Hepatocyte (in vitro differentiated cells): ENCODE measurements at regions not wholly inside any gene's neighbourhood (a gene's known extent, or its start where the extent isn't known, plus 50 kb on each side); places are given as distances from the start of the nearest gene placed in this dataset.

Experiments
- DNase-seq: peaks from one replicate; pipeline ENCODE4 v3.0.0-alpha.2; 2016; ENCODE audit warnings: low spot score
- H2AFZ ChIP-seq: fragments of 200-600 bp; sonication (generic); 2 replicates; pipeline ENCODE4 v1.6.0; 2016; ENCODE audit warnings: antibody characterized with exemption, mild to moderate bottlenecking
- H3K27ac ChIP-seq: fragments of 200-600 bp; sonication (generic); 2 replicates; pipeline ENCODE4 v1.5.1; 2016; ENCODE audit warnings: mild to moderate bottlenecking
- H3K27me3 ChIP-seq: fragments of 200-600 bp; sonication (generic); 2 replicates; pipeline ENCODE4 v1.6.1; 2016
- H3K36me3 ChIP-seq: fragments of 200-600 bp; sonication (generic); replicated peaks from 2 replicates; pipeline ENCODE4 v1.5.1; 2016; ENCODE audit warnings: low read depth; ENCODE audit not compliant: insufficient read depth
- H3K4me1 ChIP-seq: fragments of 200-600 bp; sonication (generic); 2 replicates; pipeline ENCODE4 v1.5.1; 2016; ENCODE audit warnings: mild to moderate bottlenecking, moderate library complexity; ENCODE audit not compliant: insufficient read depth
- H3K4me2 ChIP-seq: fragments of 200-600 bp; sonication (generic); 2 replicates; pipeline ENCODE4 v1.6.0; 2016
- H3K4me3 ChIP-seq: fragments of 200-600 bp; sonication (generic); 2 replicates; pipeline ENCODE4 v1.5.1; 2016; ENCODE audit warnings: mild to moderate bottlenecking
- H3K79me2 ChIP-seq: fragments of 200-600 bp; sonication (generic); 2 replicates; pipeline ENCODE4 v1.6.0; 2017; ENCODE audit warnings: mild to moderate bottlenecking
- H3K9me2 ChIP-seq: fragments of 200-600 bp; sonication (generic); replicated peaks from 2 replicates; pipeline ENCODE4 v1.6.0; 2017; ENCODE audit warnings: mild to moderate bottlenecking; ENCODE audit not compliant: insufficient read depth
- H3K9me3 ChIP-seq: fragments of 200-600 bp; sonication (generic); 2 replicates; pipeline ENCODE4 v1.5.1; 2016; ENCODE audit warnings: low read depth, mild to moderate bottlenecking
- H4K20me1 ChIP-seq: fragments of 200-600 bp; sonication (generic); 2 replicates; pipeline ENCODE4 v1.6.0; 2016; ENCODE audit warnings: mild to moderate bottlenecking; ENCODE audit not compliant: insufficient read depth, poor library complexity, severe bottlenecking
- CTCF ChIP-seq: fragments of 200-600 bp; sonication (generic); IDR thresholded peaks from 2 replicates; pipeline ENCODE4 v1.5.1; 2016; ENCODE audit warnings: antibody characterized with exemption, mild to moderate bottlenecking; ENCODE audit not compliant: poor library complexity
- EZH2 ChIP-seq: fragments of 200-600 bp; sonication (generic); IDR thresholded peaks from 2 replicates; pipeline ENCODE4 v1.6.1; 2016; ENCODE audit warnings: antibody characterized with exemption, mild to moderate bottlenecking, borderline replicate concordance
- EZH2phosphoT487 ChIP-seq: fragments of 200-600 bp; sonication (generic); IDR thresholded peaks from one replicate; pipeline ENCODE4 v1.6.1; 2018; ENCODE audit warnings: antibody characterized with exemption, mild to moderate bottlenecking, low read depth, moderate library complexity; ENCODE audit not compliant: unreplicated experiment, severe bottlenecking
- WGBS: methylation state at CpG from one replicate; pipeline ENCODE4 v1.1.6; 2016; ENCODE audit warnings: low lambda C conversion rate; ENCODE audit errors: missing lambda C conversion rate; 5-methylcytosine and 5-hydroxymethylcytosine counted together

DNA sequence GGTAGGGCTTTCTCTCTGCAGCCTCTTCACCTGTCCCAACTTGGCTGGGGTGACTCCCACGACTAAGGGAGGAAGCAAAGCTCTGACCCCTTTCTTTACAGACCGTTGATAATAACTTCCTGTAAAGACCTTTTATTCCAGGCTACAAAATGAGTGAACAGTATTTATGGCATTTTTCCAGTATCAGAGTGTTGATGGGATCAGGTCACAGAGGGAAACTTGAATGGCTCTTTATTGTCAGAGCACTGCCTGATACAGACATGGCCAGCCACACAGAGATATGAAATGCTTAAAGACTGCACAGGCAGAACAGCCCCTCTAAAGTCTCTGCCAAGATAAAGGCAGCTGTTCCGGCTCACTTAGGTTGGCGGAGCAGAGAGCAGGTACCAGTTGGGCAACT is 1033.9 kb upstream of the NR2F2 start:
- WGBS = 59% methylated on average over 4 of the region's 4 CpGs
- no peak overlapping the region for H3K4me2 ChIP-seq
- DNase-seq = no peak

DNA sequence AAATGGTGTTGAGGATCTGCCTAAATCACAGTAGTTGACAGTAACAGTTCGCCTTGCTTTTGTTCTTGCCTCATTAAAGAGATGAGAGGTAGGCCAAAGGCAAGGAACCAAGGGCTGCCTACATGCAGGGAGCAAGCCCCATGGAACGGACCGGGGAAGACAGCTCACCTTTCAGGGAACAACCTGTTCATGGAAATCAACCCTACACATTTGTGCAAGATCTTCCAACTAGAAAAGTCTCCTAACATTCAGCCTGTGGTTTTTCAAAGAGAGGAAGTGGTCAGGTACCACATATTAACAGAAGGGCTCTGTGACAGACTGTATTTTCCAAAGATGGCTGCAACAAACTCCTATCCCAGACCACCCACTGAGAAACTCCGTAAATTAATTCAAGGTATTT is 1031.8 kb upstream of the NR2F2 start:
- TF ChIP-seq EZH2phosphoT487 (no peak), EZH2 (no peak), CTCF (no peak)
- no peaks in the 10 kb centered on the region for H3K9me3 ChIP-seq
- H4K20me1 ChIP-seq = no peaks in the 10 kb centered on the region
- H2AFZ ChIP-seq = no peak overlapping the region
- no peak for DNase-seq
- 97% methylated on average over 4 of the region's 4 CpGs for WGBS
- H3K9me2 ChIP-seq = no peaks in the 10 kb centered on the region
- no peak overlapping the region for H3K4me2 ChIP-seq
- H3K4me1 ChIP-seq = no peaks in the 10 kb centered on the region
- H3K4me3 ChIP-seq = no peak overlapping the region
- no peaks in the 10 kb centered on the region for H3K36me3 ChIP-seq
- H3K27me3 ChIP-seq = no peaks in the 10 kb centered on the region
- H3K27ac ChIP-seq = no peak overlapping the region
- H3K79me2 ChIP-seq = no peaks in the 10 kb centered on the region

More for the DNA sequence above, 1033.9 kb upstream of the NR2F2 start:
- H3K36me3 ChIP-seq = no peaks in the 10 kb centered on the region
- no peak overlapping the region for H2AFZ ChIP-seq
- no peaks in the 10 kb centered on the region for H3K9me2 ChIP-seq
- no peak overlapping the region for H3K27ac ChIP-seq
- no peaks in the 10 kb centered on the region for H3K79me2 ChIP-seq
- H3K4me3 ChIP-seq = no peak overlapping the region
- H3K4me1 ChIP-seq = no peaks in the 10 kb centered on the region
- H3K9me3 ChIP-seq = no peaks in the 10 kb centered on the region
- no peaks in the 10 kb centered on the region for H4K20me1 ChIP-seq
- no peak for TF ChIP-seq EZH2phosphoT487
- no peak for TF ChIP-seq CTCF
- TF ChIP-seq EZH2 = no peak
- H3K27me3 ChIP-seq = no peaks in the 10 kb centered on the region

DNA sequence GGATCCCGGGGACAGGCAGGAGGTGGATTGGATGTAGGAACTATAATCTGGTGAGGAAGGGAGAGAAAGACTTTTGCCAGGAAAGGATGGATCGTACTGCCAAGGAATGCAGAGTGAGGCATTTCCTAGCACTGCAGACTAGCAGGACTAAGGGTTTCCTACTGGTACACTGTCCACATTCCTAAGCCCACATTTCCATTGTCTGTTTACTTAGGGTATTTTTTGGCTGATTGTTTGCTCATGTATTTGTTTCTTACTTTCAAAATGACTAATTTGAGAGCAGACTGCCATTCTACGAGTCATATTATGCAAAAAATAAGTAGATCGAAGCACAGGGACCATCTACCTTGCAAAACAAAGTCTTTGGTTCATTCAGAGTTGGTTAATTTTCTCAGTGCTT is 1029.5 kb upstream of the NR2F2 start:
- Histone ChIP-seq H3K36me3 (no peaks in the 10 kb centered on the region), H3K4me1 (no peaks in the 10 kb centered on the region), H3K4me2 (no peak overlapping the region), H3K27me3 (no peaks in the 10 kb centered on the region), H3K4me3 (no peak overlapping the region), H3K79me2 (no peaks in the 10 kb centered on the region), H3K9me3 (no peaks in the 10 kb centered on the region), H4K20me1 (no peaks in the 10 kb centered on the region), H3K27ac (no peak overlapping the region), H2AFZ (no peak overlapping the region), H3K9me2 (no peaks in the 10 kb centered on the region)
- TF ChIP-seq EZH2phosphoT487 = no peak
- TF ChIP-seq EZH2 = no peak
- DNase-seq = no peak
- 87% methylated on average over 4 of the region's 4 CpGs for WGBS

DNA sequence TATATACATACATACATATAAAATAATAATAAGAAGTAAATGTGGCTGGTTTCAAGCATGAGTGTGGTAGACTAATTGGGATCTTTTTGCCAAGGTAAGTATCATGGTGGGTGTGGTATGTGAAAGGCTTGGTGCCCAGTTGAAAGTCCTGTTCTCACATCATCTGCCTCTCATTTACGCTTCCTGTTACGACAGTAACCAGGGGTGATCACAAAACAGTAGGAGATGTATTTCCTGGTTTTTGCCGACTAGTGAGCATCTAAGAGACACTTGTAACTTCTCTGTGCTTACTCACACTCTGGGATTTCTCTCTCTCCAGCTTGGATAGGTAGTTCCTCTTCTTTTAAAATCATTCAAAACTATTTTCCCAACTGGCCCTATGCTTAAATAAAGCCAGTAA is 1028.3 kb upstream of the NR2F2 start:
- Histone ChIP-seq H3K79me2 (no peaks in the 10 kb centered on the region), H3K27me3 (no peaks in the 10 kb centered on the region), H3K36me3 (no peaks in the 10 kb centered on the region), H3K4me1 (no peaks in the 10 kb centered on the region), H3K4me2 (no peak overlapping the region), H4K20me1 (no peaks in the 10 kb centered on the region), H3K27ac (no peak overlapping the region), H3K9me2 (no peaks in the 10 kb centered on the region), H2AFZ (no peak overlapping the region), H3K9me3 (no peaks in the 10 kb centered on the region), H3K4me3 (no peak overlapping the region)
- TF ChIP-seq EZH2phosphoT487 (no peak), CTCF (no peak), EZH2 (no peak)
- 86% methylated on average over 3 of the region's 3 CpGs for WGBS
- no peak for DNase-seq
